GM10266 (cell line): ENCODE measurements at regions not wholly inside any gene's neighbourhood (a gene's known extent, or its start where the extent isn't known, plus 50 kb on each side); places are given as distances from the start of the nearest gene placed in this dataset.

Experiments
- DNase-seq: peaks from one replicate; pipeline ENCODE4 v3.0.0; 2012; ENCODE audit errors: extremely low spot score
- CTCF ChIP-seq: IDR thresholded peaks from 2 replicates; pipeline ENCODE4 v1.5.1; 2012; ENCODE audit warnings: mild to moderate bottlenecking, low read depth; ENCODE audit not compliant: control insufficient read depth, insufficient read depth; ENCODE audit errors: missing control alignments

GRCh38 chr11:129324533-129325175, 51.0 kb upstream of the BARX2 start:
- DNase-seq, result no peak
- TF ChIP-seq CTCF, result no peak

GRCh38 chr11:129323896-129324502, 51.6 kb upstream of the BARX2 start:
- TF ChIP-seq CTCF, result no peak
- no peak for DNase-seq

- no peak for TF ChIP-seq CTCF
- no peak for DNase-seq
Observed at GRCh38 chr11:129322941-129323340, 52.7 kb upstream of the BARX2 start.

- no peak for DNase-seq
- TF ChIP-seq CTCF, result no peak
Observed at GRCh38 chr11:129321076-129321475, 54.6 kb upstream of the BARX2 start.

GRCh38 chr11:129320494-129320893, 55.2 kb upstream of the BARX2 start:
- DNase-seq, result no peak
- no peak for TF ChIP-seq CTCF

- no peak for DNase-seq
- TF ChIP-seq CTCF, result no peak
Observed at GRCh38 chr11:129319751-129320150, 55.9 kb upstream of the BARX2 start.

- no peak for DNase-seq
- no peak for TF ChIP-seq CTCF
Observed at GRCh38 chr11:129319201-129319600, 56.4 kb upstream of the BARX2 start.
